GM06990 (cell line): ENCODE measurements at regions not wholly inside any gene's neighbourhood (a gene's known extent, or its start where the extent isn't known, plus 50 kb on each side); places are given as distances from the start of the nearest gene placed in this dataset.

Experiments
- DNase-seq: peaks from one replicate; pipeline ENCODE4 v3.0.0-alpha.2; 2011; ENCODE audit not compliant: insufficient read length; ENCODE audit errors: extremely low read depth
- H3K27me3 ChIP-seq: replicated peaks from 2 replicates; pipeline ENCODE4 v1.6.0; 2011; ENCODE audit warnings: low read length; ENCODE audit not compliant: control insufficient read depth, insufficient read depth
- H3K36me3 ChIP-seq: 2 replicates; pipeline ENCODE4 v1.5.1; 2011; ENCODE audit warnings: low read length; ENCODE audit not compliant: control insufficient read depth, insufficient read depth
- H3K4me3 ChIP-seq: replicated peaks from 2 replicates; pipeline ENCODE4 v1.5.1; 2011; ENCODE audit warnings: low read depth, mild to moderate bottlenecking, control low read depth, low read length
- TF ChIP-seq, protein P1 (sequence below): IDR thresholded peaks from 2 replicates; pipeline ENCODE4 v1.5.1; 2011; ENCODE audit warnings: low read length, control low read depth, mild to moderate bottlenecking, inconsistent platforms; ENCODE audit not compliant: insufficient read depth, poor library complexity, severe bottlenecking

DNA sequence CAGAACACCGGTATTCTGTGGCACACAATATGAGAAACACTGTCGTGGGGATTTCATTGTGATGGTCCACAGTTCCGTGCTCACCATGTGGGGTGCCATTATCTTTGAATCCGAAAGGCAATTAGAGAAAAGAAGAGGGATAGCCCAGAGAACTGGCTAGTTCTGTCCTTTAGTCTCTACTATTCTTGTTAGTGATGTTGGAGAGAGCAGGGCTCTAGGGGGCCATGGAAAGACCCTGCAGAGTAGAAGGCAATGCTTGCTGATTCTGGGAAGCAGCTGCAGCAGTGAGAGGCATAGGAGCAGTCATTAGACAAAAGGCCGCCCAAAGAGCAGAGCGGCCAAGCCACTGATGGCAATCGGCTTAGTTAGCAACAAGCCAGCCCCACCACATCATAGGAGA is 146.3 kb downstream of the TSEN15 start:
- TF ChIP-seq, protein P1, sequence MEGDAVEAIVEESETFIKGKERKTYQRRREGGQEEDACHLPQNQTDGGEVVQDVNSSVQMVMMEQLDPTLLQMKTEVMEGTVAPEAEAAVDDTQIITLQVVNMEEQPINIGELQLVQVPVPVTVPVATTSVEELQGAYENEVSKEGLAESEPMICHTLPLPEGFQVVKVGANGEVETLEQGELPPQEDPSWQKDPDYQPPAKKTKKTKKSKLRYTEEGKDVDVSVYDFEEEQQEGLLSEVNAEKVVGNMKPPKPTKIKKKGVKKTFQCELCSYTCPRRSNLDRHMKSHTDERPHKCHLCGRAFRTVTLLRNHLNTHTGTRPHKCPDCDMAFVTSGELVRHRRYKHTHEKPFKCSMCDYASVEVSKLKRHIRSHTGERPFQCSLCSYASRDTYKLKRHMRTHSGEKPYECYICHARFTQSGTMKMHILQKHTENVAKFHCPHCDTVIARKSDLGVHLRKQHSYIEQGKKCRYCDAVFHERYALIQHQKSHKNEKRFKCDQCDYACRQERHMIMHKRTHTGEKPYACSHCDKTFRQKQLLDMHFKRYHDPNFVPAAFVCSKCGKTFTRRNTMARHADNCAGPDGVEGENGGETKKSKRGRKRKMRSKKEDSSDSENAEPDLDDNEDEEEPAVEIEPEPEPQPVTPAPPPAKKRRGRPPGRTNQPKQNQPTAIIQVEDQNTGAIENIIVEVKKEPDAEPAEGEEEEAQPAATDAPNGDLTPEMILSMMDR: no peak
- no peak for DNase-seq
- no peaks in the 10 kb centered on the region for H3K36me3 ChIP-seq
- no peaks in the 10 kb centered on the region; the same call in none of the 2 replicates for H3K27me3 ChIP-seq
- H3K4me3 ChIP-seq: no peak overlapping the region

DNA sequence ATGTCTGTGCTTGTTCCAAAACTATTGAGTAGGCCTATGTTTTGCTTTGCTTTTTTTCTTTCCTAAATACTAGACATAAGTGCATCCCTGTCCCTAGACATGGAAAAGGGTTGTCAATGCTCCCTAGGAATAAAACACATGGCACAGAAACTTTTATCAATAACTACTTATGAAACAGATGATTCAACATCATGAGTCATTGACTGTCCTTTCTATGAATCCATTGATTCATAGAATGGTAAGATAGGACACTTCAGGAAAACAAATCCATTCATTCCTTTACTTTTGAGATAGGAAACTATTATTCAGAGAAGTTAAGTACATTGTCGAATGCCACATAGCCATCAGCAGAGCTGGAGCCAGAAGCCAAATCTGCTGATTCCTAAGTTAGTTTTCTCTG is 147.5 kb downstream of the TSEN15 start:
- no peak overlapping the region for H3K4me3 ChIP-seq
- no peak for DNase-seq
- H3K27me3 ChIP-seq: no peaks in the 10 kb centered on the region
- H3K36me3 ChIP-seq: no peaks in the 10 kb centered on the region
- TF ChIP-seq, protein P1: no peak

DNA sequence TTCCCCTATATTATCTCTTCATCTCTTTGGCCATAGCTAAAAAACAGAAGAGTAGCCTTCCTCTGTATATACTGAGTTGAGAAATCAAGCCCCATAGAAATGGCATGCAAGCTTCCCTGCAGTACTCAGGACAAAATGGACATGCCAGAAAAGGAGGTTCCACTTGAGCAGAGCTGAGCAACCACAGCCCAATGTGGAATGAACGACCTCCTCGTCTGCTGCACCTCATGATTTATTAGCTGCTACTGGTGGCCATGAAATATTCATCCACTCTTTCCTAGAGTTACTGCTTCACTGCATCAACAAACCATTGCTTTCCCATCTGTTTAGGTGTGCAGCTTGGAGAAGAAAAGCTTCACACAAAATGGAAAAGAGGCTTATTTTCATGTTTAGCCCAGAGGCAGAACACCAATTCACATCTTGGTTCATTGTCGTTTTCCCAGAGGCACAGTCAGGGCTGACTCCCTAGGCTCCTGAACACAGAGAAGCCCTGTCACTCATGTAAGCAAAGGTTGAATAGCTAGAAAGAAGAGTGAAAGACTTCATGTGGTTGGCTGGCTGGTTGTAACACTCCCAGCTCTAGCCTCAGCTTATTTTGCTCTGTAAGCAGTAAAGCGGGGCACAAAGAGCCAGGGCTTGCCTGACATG is 148.0 kb downstream of the TSEN15 start:
- no peaks in the 10 kb centered on the region for H3K27me3 ChIP-seq
- no peak overlapping the region for H3K4me3 ChIP-seq
- no peak for DNase-seq
- TF ChIP-seq, protein P1: no peak
- H3K36me3 ChIP-seq: no peaks in the 10 kb centered on the region

DNA sequence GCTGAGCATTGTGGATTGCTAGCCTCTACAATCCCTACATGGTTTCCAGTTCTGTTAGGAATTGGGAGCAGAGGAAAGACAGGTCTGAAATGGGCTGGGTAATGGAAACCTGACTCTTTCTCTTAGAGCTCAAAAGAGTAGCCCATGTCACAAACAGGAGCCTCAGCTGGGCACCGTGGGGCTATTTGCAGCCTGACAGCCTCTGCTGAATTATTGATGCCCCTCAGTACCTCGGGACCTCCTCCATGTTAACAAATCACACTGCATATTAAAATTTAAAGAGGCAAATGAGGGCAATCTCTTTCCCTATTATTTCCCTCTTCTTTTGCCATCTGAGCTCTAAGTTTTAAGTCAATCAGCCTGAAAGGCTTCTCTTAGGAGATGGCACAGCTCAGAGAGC is 157.1 kb downstream of the TSEN15 start:
- TF ChIP-seq, protein P1: no peak
- Histone ChIP-seq H3K4me3 (no peak overlapping the region), H3K27me3 (no peaks in the 10 kb centered on the region), H3K36me3 (no peaks in the 10 kb centered on the region)
- no peak for DNase-seq

DNA sequence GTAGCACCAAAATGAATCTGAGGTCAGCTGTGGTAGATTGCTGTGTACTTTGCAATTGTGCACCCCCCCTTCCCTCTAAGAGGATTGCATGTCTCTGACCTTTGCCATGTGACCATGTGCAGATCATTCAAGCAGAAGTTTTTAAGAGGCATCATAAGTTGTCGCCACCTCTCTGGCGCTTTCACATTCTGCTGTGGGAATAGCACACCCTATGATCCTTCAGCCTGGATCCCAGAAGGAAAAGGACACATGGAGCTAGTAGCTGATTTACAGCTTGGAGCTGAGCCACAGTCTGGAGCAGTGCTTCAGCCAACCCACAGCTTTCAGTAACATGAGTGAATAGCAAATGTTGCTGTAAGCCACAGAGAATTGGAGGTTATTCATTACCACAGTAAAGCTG is 158.5 kb downstream of the TSEN15 start:
- Histone ChIP-seq H3K36me3 (no peaks in the 10 kb centered on the region), H3K27me3 (no peaks in the 10 kb centered on the region), H3K4me3 (no peak overlapping the region)
- TF ChIP-seq, protein P1: no peak
- no peak for DNase-seq

DNA sequence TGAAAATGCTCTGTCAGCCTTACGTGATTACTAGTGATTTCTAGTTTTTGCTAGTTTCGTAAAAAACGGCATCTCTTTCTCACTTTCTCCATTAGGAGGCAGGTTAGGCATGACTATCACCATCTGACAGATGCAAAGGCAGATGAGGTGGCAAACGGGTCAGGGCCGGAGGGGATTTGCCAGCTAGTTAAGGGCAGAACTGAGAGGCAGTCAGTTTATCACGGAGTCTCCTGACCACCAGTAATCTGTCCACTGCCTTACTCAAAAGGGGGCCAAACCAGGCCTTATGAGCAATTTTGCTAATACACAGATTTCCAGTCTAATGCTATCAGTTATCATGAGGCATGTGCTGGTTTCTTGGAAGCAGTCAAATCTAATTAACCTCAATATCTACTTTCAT is 159.3 kb downstream of the TSEN15 start:
- no peaks in the 10 kb centered on the region for H3K36me3 ChIP-seq
- H3K27me3 ChIP-seq: no peaks in the 10 kb centered on the region
- TF ChIP-seq, protein P1: peak; percentile 24
- no peak overlapping the region for H3K4me3 ChIP-seq
- no peak for DNase-seq
